MM.1S (cell line): ENCODE measurements at regions not wholly inside any gene's neighbourhood (a gene's known extent, or its start where the extent isn't known, plus 50 kb on each side); places are given as distances from the start of the nearest gene placed in this dataset.

Experiments
- EZH2 ChIP-seq: fragments of 300-600 bp; sonication (generic); optimal IDR thresholded peaks from 2 replicates; pipeline ENCODE3; 2017; ENCODE audit warnings: low read depth, mild to moderate bottlenecking, antibody characterized with exemption, low read length, mixed read lengths
- EZH2phosphoT487 ChIP-seq: fragments of 300-600 bp; sonication (generic); IDR thresholded peaks from 2 replicates; pipeline ENCODE4 v1.6.1; 2018; ENCODE audit warnings: antibody characterized with exemption, low read length
- TF ChIP-seq, protein P1 (sequence below): fragments of 300-600 bp; sonication (generic); IDR thresholded peaks from 2 replicates; pipeline ENCODE4 v1.5.1; 2016; ENCODE audit warnings: antibody characterized with exemption, low read length, mixed read lengths

DNA sequence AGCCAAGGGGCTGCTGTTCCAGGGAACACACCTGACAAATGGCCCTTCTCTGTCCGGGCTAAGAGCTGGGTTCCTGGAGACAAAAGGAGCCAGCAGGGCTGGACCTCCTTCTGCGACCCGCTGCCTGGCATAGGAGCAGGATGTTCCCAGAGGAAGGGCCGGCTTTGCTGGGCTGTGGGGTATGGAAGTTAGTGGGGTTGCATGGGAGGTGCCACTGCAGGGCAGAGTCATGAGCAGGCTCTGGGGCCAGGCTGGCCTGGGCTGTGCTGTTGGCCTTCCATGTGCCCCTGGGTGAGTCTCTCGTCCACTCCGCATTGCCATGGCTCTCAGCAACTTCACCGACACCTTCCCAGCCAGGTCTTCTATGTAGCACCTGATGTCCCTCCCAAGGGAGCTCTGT, 507.6 kb downstream of the PTPRU start:
- no peak for TF ChIP-seq EZH2
- TF ChIP-seq, protein P1, sequence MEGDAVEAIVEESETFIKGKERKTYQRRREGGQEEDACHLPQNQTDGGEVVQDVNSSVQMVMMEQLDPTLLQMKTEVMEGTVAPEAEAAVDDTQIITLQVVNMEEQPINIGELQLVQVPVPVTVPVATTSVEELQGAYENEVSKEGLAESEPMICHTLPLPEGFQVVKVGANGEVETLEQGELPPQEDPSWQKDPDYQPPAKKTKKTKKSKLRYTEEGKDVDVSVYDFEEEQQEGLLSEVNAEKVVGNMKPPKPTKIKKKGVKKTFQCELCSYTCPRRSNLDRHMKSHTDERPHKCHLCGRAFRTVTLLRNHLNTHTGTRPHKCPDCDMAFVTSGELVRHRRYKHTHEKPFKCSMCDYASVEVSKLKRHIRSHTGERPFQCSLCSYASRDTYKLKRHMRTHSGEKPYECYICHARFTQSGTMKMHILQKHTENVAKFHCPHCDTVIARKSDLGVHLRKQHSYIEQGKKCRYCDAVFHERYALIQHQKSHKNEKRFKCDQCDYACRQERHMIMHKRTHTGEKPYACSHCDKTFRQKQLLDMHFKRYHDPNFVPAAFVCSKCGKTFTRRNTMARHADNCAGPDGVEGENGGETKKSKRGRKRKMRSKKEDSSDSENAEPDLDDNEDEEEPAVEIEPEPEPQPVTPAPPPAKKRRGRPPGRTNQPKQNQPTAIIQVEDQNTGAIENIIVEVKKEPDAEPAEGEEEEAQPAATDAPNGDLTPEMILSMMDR: no peak
- no peak for TF ChIP-seq EZH2phosphoT487
